Gastroesophageal sphincter (tissue), 4 donors: ENCODE measurements at regions not wholly inside any gene's neighbourhood (a gene's known extent, or its start where the extent isn't known, plus 50 kb on each side); places are given as distances from the start of the nearest gene placed in this dataset.

Experiments used
- ATAC-seq: fragments of 150-250 bp; one replicate; pipeline ENCODE4 v1.9.1; 2016; ENCODE audit warnings: mild to moderate bottlenecking, moderate library complexity
- H3K27ac ChIP-seq, 4 donors: fragments of 200-600 bp; sonication (generic) in 3 of 4; 1 replicate in 3 of 4; 2 replicates in 1 of 4; pipeline ENCODE4 v1.5.1; 2016 to 2019
- H3K27me3 ChIP-seq: fragments of 200-600 bp; sonication (generic); one replicate; pipeline ENCODE4 v1.5.1; 2019
- H3K36me3 ChIP-seq, 2 donors: fragments of 200-600 bp; sonication (generic); one replicate each; pipeline ENCODE4 v1.5.1; 2019; ENCODE audit warnings: control low read depth in 1 of 2
- H3K4me1 ChIP-seq, 3 donors: fragments of 200-600 bp; sonication (generic); 1 replicate in 2 of 3; 2 replicates in 1 of 3; pipeline ENCODE4 v1.5.1; 2016 to 2019; ENCODE audit warnings: control low read depth in 2 of 3
- H3K4me3 ChIP-seq, 2 donors: fragments of 200-600 bp; sonication (generic); one replicate each; pipeline ENCODE4 v1.5.1; 2019; ENCODE audit warnings: mild to moderate bottlenecking in 1 of 2, moderate library complexity in 1 of 2
- H3K9me3 ChIP-seq, 3 donors: fragments of 200-600 bp; sonication (generic); one replicate each; pipeline ENCODE4 v1.5.1; 2017 to 2019; ENCODE audit warnings: control low read depth in 2 of 3
- EP300 ChIP-seq: sonication (generic); formaldehyde crosslinking; IDR thresholded peaks from one replicate; pipeline ENCODE4 v1.6.1; 2017; ENCODE audit warnings: antibody characterized with exemption, mild to moderate bottlenecking
- POLR2A ChIP-seq, 2 donors: fragments of 450-650 bp; IDR thresholded peaks; one replicate each; pipeline ENCODE4 v1.6.1; 2017; ENCODE audit warnings: antibody characterized with exemption in 2 of 2, mild to moderate bottlenecking in 2 of 2, moderate library complexity in 1 of 2
- POLR2AphosphoS5 ChIP-seq: sonication (generic); formaldehyde crosslinking; IDR thresholded peaks from one replicate; pipeline ENCODE4 v1.6.1; 2017; ENCODE audit warnings: antibody characterized with exemption
- WGBS, 2 donors: methylation state at CpG; one replicate each; pipeline ENCODE4 v1.1.5; 2018; ENCODE audit warnings: low coverage in 1 of 2; 5-methylcytosine and 5-hydroxymethylcytosine counted together
- TF ChIP-seq, protein P1 (sequence below), 4 experiments: fragments of 200-600 bp in 2 of 4; fragments of 450-650 bp in 2 of 4; sonication (generic) in 1 of 4; IDR thresholded peaks; one replicate each; pipeline ENCODE4 v1.5.1; 2017 to 2019; ENCODE audit warnings: antibody characterized with exemption in 4 of 4, mild to moderate bottlenecking in 2 of 4, moderate library complexity in 2 of 4

GRCh38 chr5:56567278-56567677 is 248.1 kb upstream of the MAP3K1 start:
- Histone ChIP-seq H3K4me1 (peaks cover 0 to 26% (median 10%) of the 10 kb centered on the region in 3 donors), H3K27me3 (no peaks in the 10 kb centered on the region), H3K9me3 (no peaks in the 10 kb centered on the region), H3K4me3 (no peak overlapping the region), H3K36me3 (no peaks in the 10 kb centered on the region), H3K27ac (no peak overlapping the region)
- WGBS, 2 donors, result 80 to 81% methylated on average over 4 of the region's 4 CpGs
- no peak for ATAC-seq
- TF ChIP-seq EP300, result no peak
- TF ChIP-seq, protein P1, sequence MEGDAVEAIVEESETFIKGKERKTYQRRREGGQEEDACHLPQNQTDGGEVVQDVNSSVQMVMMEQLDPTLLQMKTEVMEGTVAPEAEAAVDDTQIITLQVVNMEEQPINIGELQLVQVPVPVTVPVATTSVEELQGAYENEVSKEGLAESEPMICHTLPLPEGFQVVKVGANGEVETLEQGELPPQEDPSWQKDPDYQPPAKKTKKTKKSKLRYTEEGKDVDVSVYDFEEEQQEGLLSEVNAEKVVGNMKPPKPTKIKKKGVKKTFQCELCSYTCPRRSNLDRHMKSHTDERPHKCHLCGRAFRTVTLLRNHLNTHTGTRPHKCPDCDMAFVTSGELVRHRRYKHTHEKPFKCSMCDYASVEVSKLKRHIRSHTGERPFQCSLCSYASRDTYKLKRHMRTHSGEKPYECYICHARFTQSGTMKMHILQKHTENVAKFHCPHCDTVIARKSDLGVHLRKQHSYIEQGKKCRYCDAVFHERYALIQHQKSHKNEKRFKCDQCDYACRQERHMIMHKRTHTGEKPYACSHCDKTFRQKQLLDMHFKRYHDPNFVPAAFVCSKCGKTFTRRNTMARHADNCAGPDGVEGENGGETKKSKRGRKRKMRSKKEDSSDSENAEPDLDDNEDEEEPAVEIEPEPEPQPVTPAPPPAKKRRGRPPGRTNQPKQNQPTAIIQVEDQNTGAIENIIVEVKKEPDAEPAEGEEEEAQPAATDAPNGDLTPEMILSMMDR (IDR thresholded peaks at IDR 0.05), result no peak
- no peak for TF ChIP-seq POLR2A (IDR thresholded peaks at IDR 0.05)
- TF ChIP-seq POLR2AphosphoS5, result no peak

DNA sequence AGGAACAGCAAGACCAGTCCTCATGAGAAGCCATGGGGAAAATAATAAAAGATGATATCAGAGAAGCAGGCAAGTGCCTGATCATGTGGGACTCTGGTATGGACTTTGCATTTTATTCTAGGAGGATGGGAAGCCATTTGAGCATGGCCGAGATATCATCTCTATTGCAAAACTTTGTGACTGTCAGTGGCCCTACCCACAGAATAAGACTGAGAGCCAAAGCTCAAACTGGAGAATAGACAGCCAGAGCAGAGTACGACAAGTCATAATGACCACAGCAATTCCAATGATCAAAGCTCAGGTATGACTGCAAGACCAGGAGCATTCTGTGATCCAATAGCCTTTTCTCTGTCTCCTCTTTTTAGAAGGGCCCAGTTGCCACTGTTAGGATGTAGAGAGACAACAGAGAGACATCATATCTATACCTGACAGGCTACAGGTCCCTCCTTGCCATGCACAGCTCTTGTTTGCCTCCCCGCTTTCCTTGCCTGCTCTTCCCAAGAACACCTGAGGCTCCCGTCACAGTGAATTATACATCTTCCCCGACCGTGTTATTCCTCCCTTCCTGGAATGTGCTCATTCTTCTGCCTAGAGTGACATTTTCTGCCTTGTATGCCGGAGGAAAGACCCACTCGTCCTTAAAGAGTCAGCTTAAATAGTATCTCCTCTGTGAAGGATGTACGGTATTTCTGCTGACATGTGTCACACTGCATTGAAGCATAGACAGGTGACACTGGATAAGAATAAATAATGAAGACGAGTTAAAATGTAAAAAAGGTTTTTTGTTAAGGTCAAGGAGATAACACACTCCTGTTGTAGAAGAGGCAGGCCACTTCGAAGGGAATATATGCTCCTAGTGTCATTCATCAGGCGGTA is 248.7 kb upstream of the MAP3K1 start:
- Histone ChIP-seq H3K4me3 (no peak overlapping the region), H3K4me1 (peaks cover 0 to 26% (median 10%) of the 10 kb centered on the region in 3 donors), H3K36me3 (no peaks in the 10 kb centered on the region), H3K9me3 (no peaks in the 10 kb centered on the region), H3K27ac (no peak overlapping the region), H3K27me3 (no peaks in the 10 kb centered on the region)
- no peak for TF ChIP-seq POLR2AphosphoS5
- no peak for ATAC-seq
- WGBS, 2 donors, result 85 to 87% methylated on average over 9 of the region's 12 CpGs

DNA sequence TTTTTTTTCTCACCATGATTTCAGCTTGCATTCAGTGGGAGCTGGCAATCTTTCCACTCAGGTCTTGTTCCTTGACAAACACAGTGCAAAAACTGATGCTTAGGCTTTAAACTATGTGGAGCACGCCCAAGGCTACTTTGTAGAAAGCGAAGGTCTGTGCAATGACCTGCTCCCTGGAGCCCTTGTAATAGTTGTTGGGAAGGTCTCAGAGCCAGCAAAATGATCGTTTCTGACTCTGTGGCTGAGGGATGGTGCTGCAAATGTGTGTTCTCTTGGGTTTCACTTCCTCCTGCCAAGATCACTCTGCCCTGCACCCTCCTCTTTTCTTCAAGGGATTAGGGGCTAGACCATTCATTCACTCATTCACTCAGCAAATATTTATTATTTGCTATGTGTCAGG is 249.7 kb upstream of the MAP3K1 start:
- WGBS, 2 donors, result 57 to 64% methylated on average over 1 to 3 of the region's 3 CpGs
- H3K9me3 ChIP-seq, result no peaks in the 10 kb centered on the region
- H3K4me3 ChIP-seq, result no peak overlapping the region
- no peak overlapping the region for H3K27ac ChIP-seq
- TF ChIP-seq, protein P1 (IDR thresholded peaks at IDR 0.05), result no peak
- TF ChIP-seq POLR2A (IDR thresholded peaks at IDR 0.05) (no peak), POLR2AphosphoS5 (no peak), EP300 (no peak)
- H3K4me1 ChIP-seq, result peaks cover 0 to 26% (median 10%) of the 10 kb centered on the region in 3 donors
- no peaks in the 10 kb centered on the region for H3K36me3 ChIP-seq
- no peaks in the 10 kb centered on the region for H3K27me3 ChIP-seq
- ATAC-seq, result peak; percentile 26

DNA sequence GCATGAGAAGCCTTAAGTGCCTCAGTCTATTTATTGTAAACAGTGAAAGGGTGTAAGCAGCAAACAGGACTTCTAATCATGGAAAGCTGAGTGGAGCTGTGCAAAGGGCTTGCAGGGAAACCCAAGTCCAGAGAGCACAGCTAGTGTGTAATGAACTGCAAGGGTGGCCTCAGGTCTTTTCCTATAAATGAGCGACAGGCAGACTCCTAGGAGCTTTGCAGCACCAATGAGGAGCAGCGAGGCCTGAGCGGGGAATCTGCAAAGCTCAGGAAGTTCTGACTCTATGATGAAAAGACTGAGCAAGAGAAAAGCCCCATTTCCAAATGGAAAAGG is 250.1 kb upstream of the MAP3K1 start:
- Histone ChIP-seq H3K36me3 (no peaks in the 10 kb centered on the region), H3K27ac (no peak overlapping the region), H3K4me1 (peaks cover 0 to 26% (median 10%) of the 10 kb centered on the region in 3 donors), H3K4me3 (no peak overlapping the region), H3K27me3 (no peaks in the 10 kb centered on the region), H3K9me3 (no peaks in the 10 kb centered on the region)
- TF ChIP-seq POLR2A (IDR thresholded peaks at IDR 0.05), result no peak
- no peak for TF ChIP-seq EP300
- no peak for TF ChIP-seq POLR2AphosphoS5
- WGBS, 2 donors, result 44 to 92% methylated on average over 1 to 3 of the region's 3 CpGs
- no peak for ATAC-seq

DNA sequence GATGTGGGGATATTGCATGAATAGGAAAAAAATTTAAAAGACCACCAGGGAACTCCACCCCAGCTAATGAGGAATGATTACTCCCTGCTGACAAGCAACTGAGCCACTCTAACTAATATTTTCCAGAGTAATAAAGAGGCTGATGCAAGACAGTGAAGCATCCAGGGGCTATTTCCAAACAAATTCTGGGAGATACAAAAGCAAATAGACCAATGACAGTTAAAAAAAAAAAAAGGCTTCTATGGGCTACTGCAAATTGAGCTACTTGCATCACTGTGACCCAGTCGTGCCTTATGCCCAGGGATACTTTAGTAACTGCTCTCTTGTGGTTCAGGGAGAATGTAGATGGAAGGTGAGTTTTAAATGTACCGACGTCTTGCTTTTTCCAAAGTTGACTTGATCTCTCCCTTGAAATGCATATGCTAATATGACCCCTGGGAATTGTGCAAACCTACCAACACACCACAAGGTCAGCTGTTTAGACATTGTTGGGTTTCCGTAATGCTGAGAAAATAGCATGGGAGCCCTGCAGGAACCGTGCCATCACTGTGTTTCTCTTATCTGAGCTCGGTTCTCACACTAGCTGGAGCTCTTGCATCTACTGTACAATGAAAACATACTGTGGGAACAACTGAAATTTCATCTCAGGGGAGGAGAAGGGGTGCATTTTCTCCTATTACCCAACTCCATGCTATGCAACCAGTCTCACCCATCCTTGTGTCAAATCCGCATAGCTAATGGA is 250.6 kb upstream of the MAP3K1 start:
- H3K9me3 ChIP-seq, result no peaks in the 10 kb centered on the region
- TF ChIP-seq EP300 (no peak), POLR2AphosphoS5 (no peak), POLR2A (IDR thresholded peaks at IDR 0.05) (no peak)
- TF ChIP-seq, protein P1 (IDR thresholded peaks at IDR 0.05), result no peak
- no peak overlapping the region for H3K4me3 ChIP-seq
- 81 to 100% methylated on average over 3 to 4 of the region's 7 CpGs for WGBS, 2 donors
- H3K27me3 ChIP-seq, result no peaks in the 10 kb centered on the region
- peaks cover 0 to 22% (median 7%) of the 10 kb centered on the region in 3 donors for H3K4me1 ChIP-seq
- ATAC-seq, result peak; percentile 77
- no peak overlapping the region for H3K27ac ChIP-seq
- no peaks in the 10 kb centered on the region for H3K36me3 ChIP-seq
